H54 (cell line): ENCODE measurements at regions not wholly inside any gene's neighbourhood (a gene's known extent, or its start where the extent isn't known, plus 50 kb on each side); places are given as distances from the start of the nearest gene placed in this dataset.

ENCODE experiments used
- DNase-seq: peaks from one replicate; pipeline ENCODE4 v3.0.0; 2011; ENCODE audit warnings: low spot score, mixed read lengths; ENCODE audit not compliant: insufficient read length
- FAIRE-seq: peaks from 3 replicates; lab custom pipeline; 2011; peaks lifted over from hg19 to GRCh38; lab: Jason Lieb, UNC
- POLR2A ChIP-seq: IDR thresholded peaks from 2 replicates; pipeline ENCODE4 v1.6.1; 2011; ENCODE audit warnings: low read depth, mild to moderate bottlenecking, low read length

- FAIRE-seq (peak; percentile 97), DNase-seq (peak; percentile 15)
- no peak for TF ChIP-seq POLR2A
These were observed 1062.6 kb downstream of the NR2F1-AS1 start for GRCh38 chr5:92518318-92518904.

GRCh38 chr5:92514896-92515295 is 1066.1 kb downstream of the NR2F1-AS1 start:
- TF ChIP-seq POLR2A, result no peak
- DNase-seq (no peak), FAIRE-seq (no peak)

- FAIRE-seq (no peak), DNase-seq (no peak)
- no peak for TF ChIP-seq POLR2A
These were observed 1068.0 kb downstream of the NR2F1-AS1 start for GRCh38 chr5:92513067-92513466.

GRCh38 chr5:92508271-92508670 is 1072.7 kb downstream of the NR2F1-AS1 start:
- FAIRE-seq, result peak; percentile 30
- DNase-seq, result no peak
- TF ChIP-seq POLR2A, result no peak

GRCh38 chr5:92505925-92506324 is 1075.1 kb downstream of the NR2F1-AS1 start:
- DNase-seq, result no peak
- peak; percentile 11 for FAIRE-seq

GRCh38 chr5:92505145-92505544 is 1075.9 kb downstream of the NR2F1-AS1 start:
- no peak for FAIRE-seq
- DNase-seq, result no peak
- no peak for TF ChIP-seq POLR2A

More at GRCh38 chr5:92505925-92506324, 1075.1 kb downstream of the NR2F1-AS1 start:
- TF ChIP-seq POLR2A, result no peak

DNA sequence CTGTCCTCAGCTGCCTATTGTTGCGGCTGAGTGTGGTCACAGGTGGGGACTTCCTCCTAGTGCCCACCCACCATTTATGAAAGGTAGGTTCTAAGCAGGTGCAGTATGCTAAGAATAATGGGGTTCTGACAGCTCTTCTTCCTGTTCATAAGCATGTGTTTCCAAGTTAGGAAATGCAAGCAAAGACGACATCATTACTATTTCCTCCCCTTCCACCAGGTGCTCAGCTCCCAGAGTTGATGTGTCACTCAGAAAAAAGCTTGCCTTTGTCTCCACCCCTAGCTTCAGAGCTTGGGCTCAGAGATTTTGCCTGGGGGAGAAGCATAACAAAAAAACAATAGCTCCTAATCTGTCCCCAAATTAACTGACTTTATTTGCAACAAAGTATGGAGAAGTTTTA is 1076.7 kb downstream of the NR2F1-AS1 start:
- FAIRE-seq (peak; percentile 89), DNase-seq (no peak)
- TF ChIP-seq POLR2A, result no peak

DNA sequence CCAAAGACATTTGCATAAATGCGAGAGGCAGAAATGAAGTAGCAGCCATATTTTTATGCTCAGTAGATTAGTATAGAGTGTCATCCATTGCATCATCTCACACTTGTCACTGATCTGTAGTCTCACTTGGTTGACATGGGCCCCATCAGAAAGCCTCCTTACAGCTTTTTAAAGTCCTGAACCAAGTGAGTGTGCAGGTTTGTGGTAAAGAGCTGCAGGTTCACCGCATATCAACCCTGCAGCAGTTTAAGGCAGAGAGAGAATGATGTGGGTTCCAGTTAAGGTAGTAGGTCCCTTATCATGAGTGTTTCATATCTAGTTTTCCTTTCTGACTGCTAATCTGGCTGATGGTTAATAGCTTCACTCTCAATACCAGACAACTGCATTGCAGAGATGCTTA is 1080.3 kb downstream of the NR2F1-AS1 start:
- FAIRE-seq, result no peak
- DNase-seq, result no peak
- no peak for TF ChIP-seq POLR2A

DNA sequence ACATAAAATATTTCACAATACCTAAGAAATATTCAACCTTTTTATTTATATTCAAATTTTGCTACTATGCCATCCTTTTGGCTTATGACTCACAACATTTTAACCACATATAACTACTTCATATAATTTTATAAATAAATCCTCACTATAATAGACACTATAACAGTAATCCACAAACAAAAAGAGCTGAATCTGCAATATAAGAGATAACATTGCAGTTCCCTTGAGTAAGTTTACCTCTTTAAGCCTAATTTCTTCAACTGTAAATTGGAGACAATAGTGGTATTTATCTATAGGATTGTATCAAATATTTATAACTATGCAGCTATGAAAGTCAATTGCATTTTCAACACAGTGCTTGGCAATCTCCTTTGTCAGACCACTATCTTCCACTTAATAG is 1084.5 kb downstream of the NR2F1-AS1 start:
- DNase-seq (no peak), FAIRE-seq (no peak)
- no peak for TF ChIP-seq POLR2A

DNA sequence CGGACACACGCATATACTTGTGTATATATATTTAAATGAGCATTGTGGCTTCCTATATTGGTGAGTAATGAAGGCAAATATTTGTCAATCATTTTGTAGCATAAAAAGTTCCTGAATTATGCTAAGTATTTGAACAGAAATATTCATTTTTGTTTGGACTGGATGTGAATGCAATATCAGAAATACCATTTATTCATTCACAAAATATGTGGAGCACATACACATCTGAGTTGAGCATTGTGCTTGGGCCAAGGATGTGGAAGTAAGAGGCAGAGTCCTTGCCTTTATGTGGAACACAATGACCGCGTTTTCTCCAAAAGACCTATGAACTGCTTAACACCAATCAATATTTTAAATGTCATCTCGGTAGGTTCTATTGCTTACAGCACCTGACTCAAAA is 1086.5 kb downstream of the NR2F1-AS1 start:
- DNase-seq, result no peak
- no peak for TF ChIP-seq POLR2A

GRCh38 chr5:92492908-92493307 is 1088.1 kb downstream of the NR2F1-AS1 start:
- no peak for TF ChIP-seq POLR2A
- DNase-seq (no peak), FAIRE-seq (no peak)

More for the DNA sequence above, 1086.5 kb downstream of the NR2F1-AS1 start:
- FAIRE-seq, result peak; percentile 23

GRCh38 chr5:92484484-92484883 is 1096.5 kb downstream of the NR2F1-AS1 start:
- DNase-seq (no peak), FAIRE-seq (no peak)
- TF ChIP-seq POLR2A, result no peak

GRCh38 chr5:92472981-92473566 is 1090.0 kb upstream of the ARRDC3 start:
- no peak for TF ChIP-seq POLR2A
- DNase-seq, result no peak
- FAIRE-seq, result no peak

GRCh38 chr5:92471861-92472260 is 1088.7 kb upstream of the ARRDC3 start:
- no peak for FAIRE-seq
- DNase-seq, result no peak
- no peak for TF ChIP-seq POLR2A

DNA sequence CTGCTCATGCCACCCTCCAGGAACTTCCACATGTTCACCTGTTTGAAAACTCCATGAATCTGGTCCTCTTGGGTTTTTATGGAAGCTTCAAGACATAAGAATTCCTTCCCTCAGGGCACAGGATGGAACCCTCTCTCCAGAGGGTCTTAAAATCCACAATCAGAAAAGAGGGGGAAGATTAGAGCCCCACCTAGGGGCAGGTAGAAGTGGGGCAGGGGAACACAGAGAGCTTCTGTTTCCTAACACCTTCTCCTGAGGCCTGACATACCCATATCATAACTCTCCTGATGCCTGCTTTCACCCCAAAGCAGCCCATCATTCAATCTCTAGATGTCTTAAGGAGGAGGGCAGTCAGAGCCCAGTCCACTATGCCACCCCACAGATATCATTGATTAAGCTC is 1087.7 kb upstream of the ARRDC3 start:
- no peak for FAIRE-seq
- no peak for DNase-seq
- TF ChIP-seq POLR2A, result no peak
